ENCODE measurements at regions not wholly inside any gene's neighbourhood (a gene's known extent, or its start where the extent isn't known, plus 50 kb on each side); places are given as distances from the start of the nearest gene placed in this dataset.

DNA sequence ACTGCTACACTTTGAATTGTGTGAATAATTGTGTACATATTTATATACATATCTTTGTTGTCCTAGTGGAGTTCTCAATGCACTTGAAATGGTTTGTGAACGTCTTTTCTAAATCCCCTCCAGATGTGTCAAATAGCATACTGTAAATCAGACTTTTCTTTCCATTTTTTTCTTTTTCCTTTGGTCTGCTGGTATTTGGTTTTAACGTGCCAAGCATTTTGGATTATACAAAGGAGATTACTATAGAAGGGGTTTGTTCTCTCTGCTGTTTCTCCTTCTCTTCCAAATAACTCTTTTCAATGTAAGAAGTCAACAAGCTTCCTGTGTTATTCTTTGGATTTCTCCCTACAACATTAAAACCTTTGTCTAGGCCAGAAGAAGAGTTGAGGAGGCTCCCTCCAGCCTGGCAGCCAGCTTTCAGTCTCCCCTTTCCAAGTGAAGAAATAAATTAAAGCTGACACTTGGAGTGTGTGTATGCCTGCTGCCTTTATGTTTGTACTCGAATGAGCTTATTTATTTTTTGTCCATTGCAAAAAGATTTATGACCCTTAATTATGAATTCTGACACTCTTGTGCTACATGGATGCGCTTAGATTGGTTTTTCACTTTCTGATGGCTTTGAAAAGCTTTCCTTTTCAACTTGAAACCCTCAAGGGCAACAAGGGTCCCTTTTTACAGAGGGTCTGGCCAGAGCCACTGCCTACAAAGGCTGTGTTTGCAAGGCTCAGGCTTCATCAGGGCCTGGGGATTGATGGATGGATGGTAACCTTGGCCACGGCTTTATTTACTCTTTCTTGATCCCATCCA, 107.8 kb downstream of the RAB18 start:
- DNase-seq, result no peak
- Histone ChIP-seq H3K9me3 (no peaks in the 10 kb centered on the region), H3K4me1 (no peaks in the 10 kb centered on the region), H3K27me3 (replicated peaks in 1 of 7) (peaks cover 0 to 8% (median 0%) of the 10 kb centered on the region in 7 donors), H3K27ac (no peak overlapping the region), H3K4me3 (no peak overlapping the region), H3K36me3 (no peaks in the 10 kb centered on the region)
- WGBS, 5 donors, result 66 to 86% (median 71%) methylated on average over 5 of the region's 5 CpGs
- TF ChIP-seq POLR2A (IDR thresholded peaks at IDR 0.05), result no peak
- TF ChIP-seq, protein P1, sequence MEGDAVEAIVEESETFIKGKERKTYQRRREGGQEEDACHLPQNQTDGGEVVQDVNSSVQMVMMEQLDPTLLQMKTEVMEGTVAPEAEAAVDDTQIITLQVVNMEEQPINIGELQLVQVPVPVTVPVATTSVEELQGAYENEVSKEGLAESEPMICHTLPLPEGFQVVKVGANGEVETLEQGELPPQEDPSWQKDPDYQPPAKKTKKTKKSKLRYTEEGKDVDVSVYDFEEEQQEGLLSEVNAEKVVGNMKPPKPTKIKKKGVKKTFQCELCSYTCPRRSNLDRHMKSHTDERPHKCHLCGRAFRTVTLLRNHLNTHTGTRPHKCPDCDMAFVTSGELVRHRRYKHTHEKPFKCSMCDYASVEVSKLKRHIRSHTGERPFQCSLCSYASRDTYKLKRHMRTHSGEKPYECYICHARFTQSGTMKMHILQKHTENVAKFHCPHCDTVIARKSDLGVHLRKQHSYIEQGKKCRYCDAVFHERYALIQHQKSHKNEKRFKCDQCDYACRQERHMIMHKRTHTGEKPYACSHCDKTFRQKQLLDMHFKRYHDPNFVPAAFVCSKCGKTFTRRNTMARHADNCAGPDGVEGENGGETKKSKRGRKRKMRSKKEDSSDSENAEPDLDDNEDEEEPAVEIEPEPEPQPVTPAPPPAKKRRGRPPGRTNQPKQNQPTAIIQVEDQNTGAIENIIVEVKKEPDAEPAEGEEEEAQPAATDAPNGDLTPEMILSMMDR (IDR thresholded peaks at IDR 0.05 in 8 of 11, conservative IDR thresholded peaks at IDR 0.05 in 3 of 11), result no peak
- TF ChIP-seq POLR2AphosphoS5 (IDR thresholded peaks at IDR 0.05), result no peak
- intact Hi-C loops (cut with DNase I; ENCODE audit: low total_unique reads), result no loop called here

DNA sequence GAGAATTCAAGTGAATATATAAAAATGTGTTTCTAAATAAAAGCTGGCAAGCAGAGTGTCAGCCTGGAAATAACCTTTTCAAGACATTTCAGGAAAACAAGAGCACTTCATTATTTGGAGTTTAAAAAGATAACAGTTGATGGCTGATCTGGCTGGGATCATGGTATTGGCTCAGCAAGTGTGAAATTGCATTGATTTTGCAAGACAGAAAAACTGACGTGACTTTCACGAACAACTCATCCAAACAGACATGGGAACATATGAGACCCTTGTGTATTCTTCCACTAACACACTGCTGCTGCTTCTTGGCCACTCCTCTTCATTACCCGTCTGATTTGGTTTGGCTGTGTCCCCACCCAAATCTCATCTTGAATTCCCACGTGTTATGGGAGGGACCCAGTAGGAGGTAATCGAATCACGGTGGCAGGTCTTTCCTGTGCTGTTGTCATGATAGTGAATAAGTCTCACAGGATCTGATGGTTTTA, 108.5 kb downstream of the RAB18 start:
- peaks cover 0 to 8% (median 0%) of the 10 kb centered on the region in 7 donors for H3K27me3 ChIP-seq (replicated peaks in 1 of 7)
- no peaks in the 10 kb centered on the region for H3K36me3 ChIP-seq
- no peaks in the 10 kb centered on the region for H3K4me1 ChIP-seq
- DNase-seq, result no peak
- WGBS, 5 donors, result 77 to 93% (median 87%) methylated on average over 6 of the region's 6 CpGs
- intact Hi-C loops (cut with DNase I; ENCODE audit: low total_unique reads), result no loop called here
- no peaks in the 10 kb centered on the region for H3K9me3 ChIP-seq
- no peak overlapping the region for H3K4me3 ChIP-seq
- H3K27ac ChIP-seq, result no peak overlapping the region
- TF ChIP-seq POLR2AphosphoS5 (IDR thresholded peaks at IDR 0.05), result no peak
- TF ChIP-seq POLR2A (IDR thresholded peaks at IDR 0.05), result no peak
- TF ChIP-seq, protein P1 (IDR thresholded peaks at IDR 0.05 in 8 of 11, conservative IDR thresholded peaks at IDR 0.05 in 3 of 11), result no peak

DNA sequence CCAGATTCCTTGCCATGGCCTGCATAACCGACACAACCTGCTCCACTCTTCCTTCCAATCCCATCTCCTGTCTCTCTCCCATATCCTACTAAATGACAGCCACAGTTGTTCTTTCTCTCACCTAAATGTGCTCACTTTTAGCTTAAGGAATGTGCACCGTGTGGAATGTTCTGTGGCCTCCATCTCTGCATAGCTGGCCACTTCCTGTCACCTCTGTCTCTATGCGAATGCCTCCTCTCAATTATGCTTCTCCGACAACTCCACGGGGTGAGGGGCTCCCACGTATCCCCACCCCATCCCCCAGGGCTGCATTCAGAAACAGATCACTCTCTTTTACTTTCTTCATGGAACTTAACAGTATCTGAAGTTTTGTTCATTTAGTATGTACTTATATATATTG, 110.7 kb downstream of the RAB18 start:
- Histone ChIP-seq H3K4me1 (no peaks in the 10 kb centered on the region), H3K4me3 (no peak overlapping the region), H3K36me3 (no peaks in the 10 kb centered on the region), H3K27me3 (replicated peaks in 1 of 7) (peaks cover 0 to 14% (median 0%) of the 10 kb centered on the region in 7 donors), H3K9me3 (no peaks in the 10 kb centered on the region), H3K27ac (no peak overlapping the region)
- DNase-seq, result no peak
- TF ChIP-seq, protein P1 (IDR thresholded peaks at IDR 0.05 in 8 of 11, conservative IDR thresholded peaks at IDR 0.05 in 3 of 11), result no peak
- no peak for TF ChIP-seq POLR2A (IDR thresholded peaks at IDR 0.05)
- no peak for TF ChIP-seq POLR2AphosphoS5 (IDR thresholded peaks at IDR 0.05)
- intact Hi-C loops (cut with DNase I; ENCODE audit: low total_unique reads), result no loop called here
- 48 to 59% (median 52%) methylated on average over 6 of the region's 6 CpGs for WGBS, 5 donors

DNA sequence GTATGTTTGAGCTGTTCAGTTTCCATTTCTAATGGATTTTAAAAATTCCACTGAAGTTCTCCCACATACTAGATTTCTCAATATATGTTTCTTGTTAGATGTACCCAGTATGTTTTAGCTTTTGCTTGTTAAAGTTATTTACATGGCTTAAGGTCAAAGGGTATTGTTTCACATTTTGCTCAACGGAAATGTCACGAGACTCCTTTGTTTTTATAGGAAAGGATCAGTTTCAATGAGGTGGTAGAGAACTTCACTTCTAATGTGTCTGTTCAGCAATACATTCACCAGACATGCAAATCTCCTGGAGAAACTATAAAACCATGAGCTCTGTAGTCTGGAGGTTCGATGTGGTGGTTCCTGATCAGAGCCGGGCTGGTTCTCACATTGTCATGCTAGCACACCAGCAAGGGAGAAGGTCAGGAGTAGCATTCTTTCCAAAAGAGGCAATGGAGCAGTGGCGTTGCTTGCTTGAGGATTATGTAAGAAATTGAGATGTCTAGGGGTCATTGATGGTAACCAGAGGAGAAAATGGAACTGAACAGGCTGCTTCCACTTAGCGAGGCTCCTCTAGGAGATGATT, 114.0 kb downstream of the RAB18 start:
- Histone ChIP-seq H3K4me1 (no peaks in the 10 kb centered on the region), H3K4me3 (no peak overlapping the region), H3K36me3 (no peaks in the 10 kb centered on the region), H3K9me3 (no peaks in the 10 kb centered on the region), H3K27me3 (replicated peaks in 1 of 7) (peaks cover 0 to 15% (median 0%) of the 10 kb centered on the region in 7 donors), H3K27ac (no peak overlapping the region)
- no peak for DNase-seq
- intact Hi-C loops (cut with DNase I; ENCODE audit: low total_unique reads), result no loop called here
- WGBS, 5 donors, result 80 to 87% (median 86%) methylated on average over 6 of the region's 6 CpGs
- TF ChIP-seq POLR2A (IDR thresholded peaks at IDR 0.05) (no peak), POLR2AphosphoS5 (IDR thresholded peaks at IDR 0.05) (no peak)
- TF ChIP-seq, protein P1 (IDR thresholded peaks at IDR 0.05 in 8 of 11, conservative IDR thresholded peaks at IDR 0.05 in 3 of 11), result no peak

Data from spleen (tissue), 11 donors.